RWPE1 (cell line): ENCODE measurements at regions not wholly inside any gene's neighbourhood (a gene's known extent, or its start where the extent isn't known, plus 50 kb on each side); places are given as distances from the start of the nearest gene placed in this dataset.

Source experiments
- CTCF ChIA-PET: fragments of 350-600 bp; sonication (Branson Sonifier 250); formaldehyde crosslinking; extraction: SDS; loops from one replicate; lab custom pipeline; 2021; lab: Yijun Ruan, JAX
- POLR2A ChIA-PET: fragments of 400-600 bp; formaldehyde crosslinking; extraction: SDS; loops from one replicate; lab custom pipeline; 2020; ENCODE audit warnings: antibody characterized with exemption; ENCODE audit not compliant: low non-redundant PET; lab: Yijun Ruan, JAX
- DNase-seq: peaks from one replicate; pipeline ENCODE4 v3.0.0; 2012; ENCODE audit warnings: low spot score
- H3K27ac ChIP-seq: fragments of 450-650 bp; 2 replicates; pipeline ENCODE4 v1.5.1; 2017
- CTCF ChIP-seq: fragments of 450-650 bp; conservative IDR thresholded peaks from 2 replicates; pipeline ENCODE4 v1.5.1; 2017; ENCODE audit warnings: low read depth, mild to moderate bottlenecking

GRCh38 chr19:33948651-33949335, 152.1 kb downstream of the KCTD15 start:
- ChIA-PET CTCF (interaction anchor here (0.6 to 0.8 kb wide), 3 partner anchors 50 to 763 kb away, joined by 3 to 4 read pairs (median 4); no protein-coding TSS in a partner anchor), POLR2A (interaction anchor here (0.5 kb wide), 1 partner anchor 18 kb away, joined by 3 read pairs; no protein-coding TSS in a partner anchor)
- H3K27ac ChIP-seq: no peak overlapping the region
- DNase-seq: no peak
- no peak for TF ChIP-seq CTCF

DNA sequence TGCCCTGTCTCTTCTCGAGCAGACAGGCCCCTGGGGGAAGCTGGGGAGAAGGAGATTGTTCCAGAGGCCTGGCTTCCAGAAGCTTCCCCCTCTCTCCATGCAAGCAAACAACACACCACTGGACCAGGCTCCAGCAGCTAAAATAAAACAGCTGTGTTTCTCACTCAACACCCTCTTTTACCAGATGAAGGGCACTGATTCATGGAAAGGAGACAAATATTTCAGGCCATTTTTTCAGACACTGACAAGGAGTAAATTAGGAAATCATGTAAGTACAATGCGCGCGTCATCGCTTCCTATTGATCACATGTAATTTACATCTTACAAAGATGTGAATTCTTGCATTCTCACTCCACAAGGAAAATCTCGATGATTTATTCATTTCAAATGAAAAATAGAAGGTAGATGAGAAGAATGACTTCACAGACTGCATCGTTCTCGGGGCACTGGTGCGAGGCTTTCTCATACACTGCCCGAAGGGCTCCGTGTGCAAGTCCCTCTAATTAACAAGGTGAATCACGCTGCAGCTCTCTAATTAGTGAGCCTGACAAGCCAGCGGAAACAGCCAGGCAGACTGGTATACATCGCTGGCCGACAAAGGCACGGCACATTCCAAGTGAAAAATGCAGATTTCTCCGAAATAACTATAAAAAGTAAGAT, 153.6 kb downstream of the KCTD15 start:
- DNase-seq: no peak
- POLR2A ChIA-PET: no interaction called here
- H3K27ac ChIP-seq: no peak overlapping the region
- TF ChIP-seq CTCF: no peak
- CTCF ChIA-PET: no interaction called here

DNA sequence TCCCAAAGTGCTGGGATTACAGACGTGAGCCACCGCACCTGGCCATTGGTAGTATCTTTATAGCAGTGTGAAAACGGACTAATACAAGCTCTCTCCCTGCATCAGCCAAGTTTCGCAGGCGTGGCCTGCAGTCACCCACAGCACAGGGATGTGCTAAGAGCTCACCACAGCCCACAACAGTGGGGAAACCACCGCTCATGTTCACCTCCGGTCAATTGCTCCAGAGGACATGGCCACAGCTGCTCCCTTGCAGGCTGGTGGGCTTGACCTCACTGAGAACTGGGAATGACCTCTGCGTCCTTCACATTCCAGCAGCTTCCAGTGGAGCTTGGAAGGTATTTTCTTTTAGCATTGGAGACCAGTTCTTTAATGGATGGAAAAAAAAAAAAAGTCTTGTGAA, 156.4 kb downstream of the KCTD15 start:
- H3K27ac ChIP-seq: no peak overlapping the region
- no peak for TF ChIP-seq CTCF
- POLR2A ChIA-PET: no interaction called here
- CTCF ChIA-PET: no interaction called here
- no peak for DNase-seq

DNA sequence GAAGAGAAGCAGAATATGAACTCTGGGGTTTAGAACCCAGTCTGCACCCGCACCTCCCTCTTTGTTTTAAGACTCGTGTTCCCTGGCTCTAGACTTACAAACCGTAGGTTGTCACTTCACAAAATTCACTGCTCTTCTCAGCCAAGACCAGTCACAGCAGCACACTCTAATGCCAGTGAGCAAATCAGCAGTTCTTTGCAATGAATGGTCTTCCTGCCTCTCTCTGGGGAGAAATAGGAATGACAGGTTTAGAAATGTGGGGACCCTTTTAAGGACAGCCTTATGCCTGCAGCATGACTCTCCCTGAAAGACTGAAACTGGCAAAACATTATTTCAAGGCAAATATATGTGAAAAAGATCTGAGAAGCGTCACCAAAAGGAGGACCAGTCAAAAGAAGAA, 156.9 kb downstream of the KCTD15 start:
- TF ChIP-seq CTCF: no peak
- H3K27ac ChIP-seq: no peak overlapping the region
- ChIA-PET CTCF (no interaction called here), POLR2A (no interaction called here)
- no peak for DNase-seq

GRCh38 chr19:33954686-33955085, 158.0 kb downstream of the KCTD15 start:
- DNase-seq: no peak
- no peak overlapping the region for H3K27ac ChIP-seq
- ChIA-PET CTCF (no interaction called here), POLR2A (no interaction called here)
- no peak for TF ChIP-seq CTCF

DNA sequence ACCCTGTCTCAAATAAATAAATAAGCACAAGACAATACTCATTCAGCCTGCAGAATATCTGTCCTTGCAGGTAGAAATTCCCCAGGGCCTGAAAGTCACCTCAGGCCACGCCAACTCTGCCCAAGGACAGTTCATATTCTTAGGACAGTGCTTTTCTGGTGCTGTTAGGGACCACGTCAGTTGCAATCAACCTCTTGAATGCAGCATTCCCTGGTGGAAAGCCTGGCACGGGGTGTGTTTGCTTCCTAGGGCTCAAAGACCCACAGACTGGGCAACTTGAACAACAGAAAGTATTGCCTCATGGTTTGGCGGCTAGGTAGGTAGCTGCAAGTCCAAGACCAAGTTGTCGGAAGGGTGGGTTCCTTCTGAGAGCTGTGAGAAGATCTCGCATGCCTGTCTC, 160.3 kb downstream of the KCTD15 start:
- POLR2A ChIA-PET: no interaction called here
- no peak overlapping the region for H3K27ac ChIP-seq
- CTCF ChIA-PET: no interaction called here
- no peak for TF ChIP-seq CTCF
- DNase-seq: no peak
